Adrenal gland (tissue), 9 donors: ENCODE measurements at regions not wholly inside any gene's neighbourhood (a gene's known extent, or its start where the extent isn't known, plus 50 kb on each side); places are given as distances from the start of the nearest gene placed in this dataset.

Experiments
- DNase-seq, 7 donors: peaks; one replicate each; pipeline ENCODE4 v3.0.0-alpha.2; 2019 to 2020
- H3K27ac ChIP-seq, 5 donors: fragments of 200-600 bp; sonication (generic) in 4 of 5; 1 replicate in 3 of 5; 2 replicates in 2 of 5; pipeline versions ENCODE4 v1.5.1 to v1.8.0; 2016 to 2020; ENCODE audit warnings: mild to moderate bottlenecking in 1 of 5
- H3K27me3 ChIP-seq: fragments of 200-600 bp; 2 replicates; pipeline ENCODE4 v1.8.0; 2021
- H3K36me3 ChIP-seq, 2 donors: fragments of 200-600 bp; replicated peaks in 1 of 2; 1 replicate in 1 of 2; 2 replicates in 1 of 2; pipeline versions ENCODE4 v1.5.1 to v1.8.0; 2018 to 2022
- H3K4me1 ChIP-seq, 2 donors: fragments of 200-600 bp; replicated peaks in 1 of 2; 1 replicate in 1 of 2; 2 replicates in 1 of 2; pipeline versions ENCODE4 v1.5.1 to v1.8.0; 2018 to 2021
- H3K4me3 ChIP-seq, 4 donors: fragments of 200-600 bp; sonication (generic) in 3 of 4; one replicate each; pipeline ENCODE4 v1.5.1; 2016 to 2018
- H3K9me3 ChIP-seq, 3 donors: fragments of 200-600 bp; sonication (generic) in 1 of 3; replicated peaks in 1 of 3; 1 replicate in 2 of 3; 2 replicates in 1 of 3; pipeline versions ENCODE4 v1.5.1 to v1.8.0; 2016 to 2021
- POLR2A ChIP-seq, 2 donors: fragments of 450-650 bp; IDR thresholded peaks; one replicate each; pipeline ENCODE4 v1.6.1; 2017; ENCODE audit warnings: antibody characterized with exemption in 2 of 2, mild to moderate bottlenecking in 2 of 2, moderate library complexity in 1 of 2
- WGBS, 4 donors: extraction: QIAGEN DNeasy Blood & Tissue Kit in 2 of 4; methylation state at CpG; one replicate each; pipeline versions ENCODE4 v1.1.5 to v1.1.7; 2013 to 2017; 5-methylcytosine and 5-hydroxymethylcytosine counted together
- intact Hi-C, 2 donors: fragments of 100-400 bp; cut with DNase I; formaldehyde crosslinking; loops; one replicate each; pipeline versions ENCODE4 v1.14.1 to v1.15.0; 2022 to 2023
- TF ChIP-seq, protein P1 (sequence below), 6 experiments: fragments of 450-650 bp in 4 of 6; fragments of 200-600 bp in 2 of 6; sonication (generic) in 1 of 6; IDR thresholded peaks; 1 replicate in 5 of 6; 2 replicates in 1 of 6; pipeline versions ENCODE4 v1.5.1 to v1.8.0; 2016 to 2021; ENCODE audit warnings: antibody characterized with exemption in 6 of 6, mild to moderate bottlenecking in 2 of 6, moderate library complexity in 1 of 6
- donor health status: healthy with polysubstance abuse.
- donor health status: Bipolar disorder and iron deficiency.
- donor health status: DM: yes; HTN: yes; CAD: no.
- donor health status: DM: no; HTN: no; CAD: no.
- donor health status: DM: no; HTN: no; CAD: no.

DNA sequence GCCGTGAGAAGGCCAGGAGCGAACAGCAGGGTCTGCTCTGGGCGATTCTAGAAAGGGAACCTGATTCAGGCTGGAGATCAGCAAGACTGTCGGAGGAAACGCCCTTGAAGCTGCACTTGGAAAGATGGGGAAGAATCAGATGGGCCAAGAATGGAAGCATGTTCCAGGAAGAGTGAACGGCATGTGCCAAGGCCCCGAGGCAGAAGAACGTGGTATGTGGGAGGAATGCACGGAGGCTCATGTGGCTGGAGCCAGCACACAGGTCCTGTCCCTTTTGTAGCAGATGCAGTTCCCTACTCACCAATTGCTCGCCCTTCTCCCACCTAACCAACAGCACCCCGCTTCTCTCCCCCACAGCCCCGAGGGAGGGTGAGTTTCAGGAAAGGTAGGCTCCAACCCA is 180.6 kb downstream of the TFAP2C start:
- H3K9me3 ChIP-seq, result no peaks in the 10 kb centered on the region
- H3K27ac ChIP-seq, result no peak overlapping the region
- H3K4me1 ChIP-seq, result no peaks in the 10 kb centered on the region
- intact Hi-C loops, result no loop called here
- 73 to 90% (median 84%) methylated on average over 12 of the region's 12 CpGs for WGBS, 4 donors
- H3K27me3 ChIP-seq, result peaks cover 12% of the 10 kb centered on the region
- no peak for TF ChIP-seq POLR2A (IDR thresholded peaks at IDR 0.05)
- TF ChIP-seq, protein P1, sequence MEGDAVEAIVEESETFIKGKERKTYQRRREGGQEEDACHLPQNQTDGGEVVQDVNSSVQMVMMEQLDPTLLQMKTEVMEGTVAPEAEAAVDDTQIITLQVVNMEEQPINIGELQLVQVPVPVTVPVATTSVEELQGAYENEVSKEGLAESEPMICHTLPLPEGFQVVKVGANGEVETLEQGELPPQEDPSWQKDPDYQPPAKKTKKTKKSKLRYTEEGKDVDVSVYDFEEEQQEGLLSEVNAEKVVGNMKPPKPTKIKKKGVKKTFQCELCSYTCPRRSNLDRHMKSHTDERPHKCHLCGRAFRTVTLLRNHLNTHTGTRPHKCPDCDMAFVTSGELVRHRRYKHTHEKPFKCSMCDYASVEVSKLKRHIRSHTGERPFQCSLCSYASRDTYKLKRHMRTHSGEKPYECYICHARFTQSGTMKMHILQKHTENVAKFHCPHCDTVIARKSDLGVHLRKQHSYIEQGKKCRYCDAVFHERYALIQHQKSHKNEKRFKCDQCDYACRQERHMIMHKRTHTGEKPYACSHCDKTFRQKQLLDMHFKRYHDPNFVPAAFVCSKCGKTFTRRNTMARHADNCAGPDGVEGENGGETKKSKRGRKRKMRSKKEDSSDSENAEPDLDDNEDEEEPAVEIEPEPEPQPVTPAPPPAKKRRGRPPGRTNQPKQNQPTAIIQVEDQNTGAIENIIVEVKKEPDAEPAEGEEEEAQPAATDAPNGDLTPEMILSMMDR (IDR thresholded peaks at IDR 0.05), result no peak
- DNase-seq, result no peak
- H3K36me3 ChIP-seq, result no peaks in the 10 kb centered on the region
- no peak overlapping the region for H3K4me3 ChIP-seq

DNA sequence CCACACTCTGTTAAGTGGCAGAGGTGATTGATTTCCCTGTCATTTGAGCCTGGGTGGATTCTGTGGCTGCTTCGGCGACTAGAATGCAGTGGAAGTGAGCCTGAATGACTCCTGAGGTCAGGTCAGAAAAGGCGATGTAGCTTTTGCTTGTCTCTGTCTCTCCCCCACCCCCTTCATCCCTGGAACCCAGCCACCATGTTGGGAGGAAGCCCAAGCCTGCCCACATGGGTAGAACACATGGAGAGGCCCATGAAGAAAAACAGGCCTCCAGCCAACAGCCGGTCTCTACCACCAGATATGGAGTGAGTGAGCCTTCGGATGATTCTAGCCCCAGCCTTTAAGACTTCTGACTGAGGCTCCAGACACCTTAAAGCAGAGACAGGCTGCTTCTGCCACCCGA is 181.0 kb downstream of the TFAP2C start:
- Histone ChIP-seq H3K27me3 (peaks cover 12% of the 10 kb centered on the region), H3K9me3 (no peaks in the 10 kb centered on the region), H3K36me3 (no peaks in the 10 kb centered on the region), H3K27ac (no peak overlapping the region), H3K4me3 (no peak overlapping the region), H3K4me1 (no peaks in the 10 kb centered on the region)
- no peak for DNase-seq
- intact Hi-C loops, result no loop called here
- TF ChIP-seq, protein P1 (IDR thresholded peaks at IDR 0.05), result no peak
- TF ChIP-seq POLR2A (IDR thresholded peaks at IDR 0.05), result no peak
- WGBS, 4 donors, result 68 to 80% (median 71%) methylated on average over 3 to 6 of the region's 6 CpGs

DNA sequence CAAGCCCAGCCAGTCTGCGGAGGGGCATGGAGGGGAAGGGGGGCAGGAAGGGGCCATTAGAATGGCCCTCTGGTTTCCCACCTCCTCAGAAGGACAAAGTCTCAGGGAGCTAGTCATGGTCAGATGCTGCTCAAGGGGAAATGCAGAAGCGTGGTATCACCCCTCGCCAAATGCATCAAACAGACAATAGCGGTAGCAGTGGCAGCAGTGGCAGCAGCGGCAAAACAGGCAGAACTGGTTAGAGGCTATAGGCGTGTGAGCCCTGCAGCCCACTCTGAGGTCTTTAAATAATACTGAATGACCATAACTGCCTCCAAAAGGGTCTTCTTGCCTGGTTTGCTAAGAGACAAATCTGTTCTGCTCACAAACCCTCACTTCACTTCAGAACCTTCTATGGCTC is 186.7 kb downstream of the TFAP2C start:
- Histone ChIP-seq H3K4me1 (no peaks in the 10 kb centered on the region), H3K4me3 (no peak overlapping the region), H3K36me3 (no peaks in the 10 kb centered on the region), H3K27me3 (peaks cover 3% of the 10 kb centered on the region), H3K27ac (no peak overlapping the region), H3K9me3 (no peaks in the 10 kb centered on the region)
- DNase-seq, result no peak
- TF ChIP-seq POLR2A (IDR thresholded peaks at IDR 0.05), result no peak
- TF ChIP-seq, protein P1 (IDR thresholded peaks at IDR 0.05), result no peak
- intact Hi-C loops, result no loop called here
- 43 to 63% (median 58%) methylated on average over 1 to 6 of the region's 6 CpGs for WGBS, 4 donors

DNA sequence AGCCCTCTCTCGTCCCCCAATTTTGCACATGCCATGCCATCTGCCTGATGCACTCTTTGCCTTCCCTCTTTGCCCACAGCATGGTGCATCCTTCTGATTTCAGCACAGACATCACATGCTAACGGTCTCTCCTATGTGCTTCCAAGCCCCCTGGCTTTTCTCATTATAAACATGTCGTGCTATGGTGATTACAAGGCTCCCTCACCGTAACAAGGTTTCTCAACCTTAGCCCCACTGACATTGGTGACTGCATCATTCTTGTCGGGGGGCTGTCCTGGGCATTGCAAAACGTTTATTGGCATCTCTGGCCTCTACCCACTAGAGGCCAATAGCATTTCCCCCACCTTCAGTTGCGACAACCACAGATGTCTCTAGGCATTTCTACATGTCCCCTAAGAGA is 187.2 kb downstream of the TFAP2C start:
- no peaks in the 10 kb centered on the region for H3K9me3 ChIP-seq
- H3K36me3 ChIP-seq, result no peaks in the 10 kb centered on the region
- H3K27me3 ChIP-seq, result peaks cover 3% of the 10 kb centered on the region
- DNase-seq, result no peak
- intact Hi-C loops, result no loop called here
- H3K27ac ChIP-seq, result no peak overlapping the region
- H3K4me1 ChIP-seq, result no peaks in the 10 kb centered on the region
- WGBS, 4 donors, result 59 to 69% (median 62%) methylated on average over 7 of the region's 7 CpGs
- TF ChIP-seq, protein P1 (IDR thresholded peaks at IDR 0.05), result no peak
- TF ChIP-seq POLR2A (IDR thresholded peaks at IDR 0.05), result no peak
- no peak overlapping the region for H3K4me3 ChIP-seq
